ENCODE measurements at regions not wholly inside any gene's neighbourhood (a gene's known extent, or its start where the extent isn't known, plus 50 kb on each side); places are given as distances from the start of the nearest gene placed in this dataset.

GRCh38 chr4:3703677-3704521 is 62.3 kb upstream of the ADRA2C start:
- TF ChIP-seq CTCF (IDR thresholded peaks at IDR 0.05), result no peak
- TF ChIP-seq POLR2A (IDR thresholded peaks at IDR 0.05), result no peak
